NK-92 treated with Interleukin-12 subunit alpha and Interleukin-12 subunit beta, amount 100 ng/mL, for 24 hours (cell line): ENCODE measurements at regions not wholly inside any gene's neighbourhood (a gene's known extent, or its start where the extent isn't known, plus 50 kb on each side); places are given as distances from the start of the nearest gene placed in this dataset.

Experiments used
- DNase-seq: peaks from one replicate; lab custom pipeline; 2025; lab: John Stamatoyannopoulos, UW

DNA sequence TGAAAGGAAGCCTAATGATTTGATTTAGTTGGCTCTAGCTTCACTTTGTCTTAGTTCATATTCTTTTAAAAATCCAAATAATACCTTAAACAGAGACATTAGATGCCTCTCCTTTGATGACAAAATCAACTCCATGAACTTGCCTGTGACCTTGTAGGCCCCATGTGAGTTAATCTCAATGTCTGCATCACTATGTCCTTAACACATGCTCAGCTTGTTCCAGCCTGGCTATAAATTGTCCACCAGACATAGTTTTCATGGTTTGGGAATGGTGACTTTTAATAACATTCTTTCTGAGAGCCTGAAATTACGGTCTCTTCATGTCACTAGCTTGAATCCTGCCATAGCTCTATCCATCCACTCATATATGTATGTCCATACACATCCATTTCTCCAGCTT is 656.3 kb upstream of the IGFBP3 start:
- no peak for DNase-seq

DNA sequence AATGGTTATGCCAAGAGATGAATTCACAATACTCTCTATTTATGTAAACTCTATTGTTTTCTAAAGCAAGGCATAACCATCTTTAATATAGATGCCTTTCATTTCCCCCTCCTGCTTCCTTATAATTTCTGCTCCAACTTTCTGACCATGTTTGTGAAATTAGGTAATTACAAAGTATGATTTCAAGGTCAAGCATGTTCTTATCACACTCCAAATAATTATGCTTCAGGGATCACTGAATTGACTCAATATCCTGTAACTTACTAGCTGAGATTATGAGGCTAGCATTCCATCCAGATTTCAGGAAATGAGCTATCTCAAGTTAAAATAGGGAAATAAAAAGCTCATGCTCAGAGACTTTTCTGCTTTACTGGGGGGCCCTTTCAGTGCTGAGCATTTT is 655.9 kb upstream of the IGFBP3 start:
- DNase-seq: no peak

DNA sequence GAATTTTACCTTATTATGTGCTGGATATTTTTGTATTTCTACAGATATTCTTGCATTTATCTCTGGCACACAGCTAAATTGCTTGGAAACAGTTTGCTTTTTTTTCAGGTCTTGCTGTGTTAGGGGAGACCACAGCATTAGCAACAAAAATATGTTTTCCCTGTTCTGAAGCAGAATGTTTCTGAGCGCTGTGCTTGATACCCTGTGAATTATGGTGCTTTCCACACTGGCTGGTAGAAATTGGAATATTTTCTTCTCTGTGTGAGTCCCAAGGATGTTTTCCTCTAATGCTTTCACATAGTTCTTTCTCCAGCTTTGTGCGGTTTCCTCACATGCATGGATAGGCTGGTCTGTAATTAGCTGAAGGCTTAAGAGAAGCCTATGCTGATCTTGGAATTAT is 651.6 kb upstream of the IGFBP3 start:
- DNase-seq: no peak

DNA sequence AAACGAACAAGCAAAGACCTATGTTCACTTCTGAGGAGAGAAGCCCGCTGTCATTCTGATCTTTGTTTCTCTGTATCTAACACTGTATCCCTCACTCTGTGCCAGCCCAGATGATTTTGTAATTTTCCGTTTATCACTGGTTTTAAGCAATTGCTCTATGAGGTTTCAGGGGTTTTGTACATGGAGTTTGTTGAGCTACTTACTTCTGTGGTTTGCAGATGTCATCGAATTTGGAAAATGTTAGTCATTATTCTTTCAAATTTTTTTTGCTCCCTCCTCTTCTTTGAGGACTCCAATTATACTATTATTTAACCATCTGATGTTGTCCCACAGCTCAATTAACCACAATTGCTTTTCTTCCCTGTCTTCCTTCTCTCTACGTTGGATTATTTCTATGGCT is 650.9 kb upstream of the IGFBP3 start:
- no peak for DNase-seq

DNA sequence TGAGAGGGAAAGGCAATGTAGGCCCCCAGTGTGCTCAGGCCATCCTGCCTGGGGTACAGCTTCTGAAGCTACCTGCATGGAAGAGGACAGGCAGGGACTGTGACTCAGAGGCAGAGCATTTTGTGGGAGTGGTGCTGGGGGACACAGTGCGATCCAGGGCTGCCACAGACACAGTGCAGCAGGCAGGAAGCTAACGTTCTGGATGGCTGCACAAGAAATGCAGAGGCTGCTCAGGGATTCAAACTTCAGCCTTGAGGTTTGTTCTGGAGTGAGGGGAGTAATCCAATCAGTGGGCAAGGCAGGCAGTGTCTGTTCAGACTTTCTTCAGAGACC is 648.0 kb upstream of the IGFBP3 start:
- DNase-seq: no peak

DNA sequence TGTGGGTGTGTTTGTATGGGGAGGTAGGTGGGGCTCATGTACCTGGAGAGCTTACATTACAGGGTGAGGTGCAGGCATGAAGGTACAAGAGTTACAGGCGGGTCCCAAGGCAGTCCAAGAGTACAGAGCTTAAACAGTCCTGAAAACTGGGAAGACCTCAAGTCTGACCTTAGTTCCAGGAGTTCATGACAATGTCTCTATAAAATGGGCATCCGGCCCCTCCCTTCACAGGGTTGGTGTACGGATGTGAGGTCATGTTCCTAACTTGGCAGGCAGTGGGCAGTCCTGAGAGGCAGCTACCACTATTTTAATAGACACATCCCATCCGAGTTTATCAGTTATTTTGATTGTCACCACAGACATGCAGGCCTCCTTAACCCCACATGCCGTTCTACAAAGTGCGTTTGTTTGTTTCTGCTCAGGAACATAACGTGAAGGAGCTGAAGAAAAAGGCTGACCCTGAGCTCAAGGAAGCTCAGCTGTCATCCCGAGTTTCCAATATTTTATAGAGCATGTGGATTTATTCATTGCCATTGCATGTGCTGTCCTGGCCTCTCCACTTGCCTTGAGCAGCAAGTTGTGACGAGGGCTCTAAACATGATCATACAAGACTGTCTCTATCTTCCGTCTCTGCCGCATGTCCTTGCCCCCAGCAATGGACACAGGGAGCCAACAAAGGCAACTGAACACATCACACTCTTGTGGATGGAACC is 647.5 kb upstream of the IGFBP3 start:
- no peak for DNase-seq

DNA sequence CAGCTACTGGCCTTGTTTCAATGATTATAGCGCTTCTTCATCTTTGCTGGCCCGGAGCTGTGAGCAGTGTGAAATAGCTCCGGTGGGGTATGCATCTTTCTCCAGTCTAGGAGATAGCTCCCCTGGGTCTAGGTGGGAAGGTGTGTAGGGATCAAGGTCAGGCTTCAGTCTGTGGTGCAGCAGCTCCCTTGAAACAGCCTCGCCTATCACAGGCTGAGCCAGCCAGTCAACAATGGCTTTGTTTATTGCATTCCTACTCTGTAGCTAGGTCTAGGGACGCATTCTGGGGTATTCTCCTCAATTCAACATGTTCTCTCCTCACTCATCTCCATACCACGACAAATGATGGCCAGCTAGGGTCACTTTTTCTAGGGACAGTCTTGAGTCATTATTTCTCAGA is 646.8 kb upstream of the IGFBP3 start:
- no peak for DNase-seq

DNA sequence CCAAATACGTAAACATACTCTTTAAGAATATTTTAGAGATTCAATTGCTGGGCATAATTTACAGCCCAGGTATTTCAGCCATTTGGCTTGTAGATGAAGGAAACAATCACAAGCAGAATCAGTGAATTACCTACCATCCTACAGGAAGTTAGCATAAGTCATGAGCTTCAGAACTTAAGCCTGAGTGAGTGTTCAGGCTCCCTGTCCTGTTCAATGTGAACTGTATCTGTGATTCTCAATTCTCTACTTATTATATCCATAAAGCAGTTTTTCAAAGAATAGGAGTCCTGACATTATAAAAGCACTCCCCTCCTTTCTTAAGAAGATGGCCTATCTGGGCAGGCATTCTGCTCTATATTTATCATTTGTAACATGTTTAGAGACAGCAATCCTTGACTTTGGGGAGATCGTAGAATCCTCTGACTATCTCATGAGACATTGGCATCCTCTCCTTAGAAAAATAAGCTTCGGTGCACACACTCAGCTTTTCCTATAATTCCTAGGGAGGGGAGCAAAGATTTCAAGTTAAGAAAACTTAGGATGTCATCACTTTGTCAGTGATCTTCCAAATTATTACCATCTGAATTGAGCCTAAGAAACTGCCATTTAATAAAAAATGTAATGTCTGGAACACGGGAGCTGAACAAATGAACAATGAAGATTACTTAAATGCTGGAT is 645.2 kb upstream of the IGFBP3 start:
- DNase-seq: no peak

DNA sequence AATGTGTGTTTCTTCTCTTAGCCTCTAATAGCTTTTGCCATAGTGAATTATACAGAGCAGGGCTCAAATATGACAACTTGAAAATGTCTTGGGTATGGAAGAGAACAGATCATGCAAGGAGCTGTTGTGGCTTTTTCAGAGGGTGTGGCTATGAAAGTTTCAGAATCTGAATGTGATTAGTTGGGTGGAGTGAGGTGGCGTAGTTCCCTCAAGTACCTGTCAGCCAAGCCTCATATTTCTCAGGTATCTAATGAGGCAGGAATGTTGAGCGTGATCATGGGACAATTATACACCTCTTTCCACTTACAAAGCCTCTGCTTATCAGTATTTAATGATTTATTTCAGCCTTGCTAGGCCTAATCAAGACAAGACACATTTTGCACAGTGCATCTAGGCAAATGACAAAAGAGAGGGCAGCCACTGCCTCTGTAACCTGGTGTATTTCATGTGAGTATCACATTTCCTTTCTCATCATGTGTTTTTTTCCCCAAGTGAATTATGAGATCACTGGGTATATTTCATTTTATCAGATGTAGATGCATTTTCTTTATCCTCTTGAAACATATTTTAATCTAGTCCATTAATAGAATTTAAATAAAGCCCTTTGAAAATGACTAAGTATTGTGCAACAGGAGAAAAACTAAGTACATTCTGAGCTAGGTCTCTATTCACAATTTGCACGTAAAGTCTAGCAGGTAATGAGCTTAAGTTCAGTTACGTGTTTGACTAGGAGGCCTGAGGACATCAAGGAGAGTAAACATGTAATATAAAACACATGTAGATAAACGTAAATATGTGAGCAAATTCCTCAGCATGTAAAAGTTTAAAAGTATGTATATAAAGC is 644.4 kb upstream of the IGFBP3 start:
- DNase-seq: no peak

DNA sequence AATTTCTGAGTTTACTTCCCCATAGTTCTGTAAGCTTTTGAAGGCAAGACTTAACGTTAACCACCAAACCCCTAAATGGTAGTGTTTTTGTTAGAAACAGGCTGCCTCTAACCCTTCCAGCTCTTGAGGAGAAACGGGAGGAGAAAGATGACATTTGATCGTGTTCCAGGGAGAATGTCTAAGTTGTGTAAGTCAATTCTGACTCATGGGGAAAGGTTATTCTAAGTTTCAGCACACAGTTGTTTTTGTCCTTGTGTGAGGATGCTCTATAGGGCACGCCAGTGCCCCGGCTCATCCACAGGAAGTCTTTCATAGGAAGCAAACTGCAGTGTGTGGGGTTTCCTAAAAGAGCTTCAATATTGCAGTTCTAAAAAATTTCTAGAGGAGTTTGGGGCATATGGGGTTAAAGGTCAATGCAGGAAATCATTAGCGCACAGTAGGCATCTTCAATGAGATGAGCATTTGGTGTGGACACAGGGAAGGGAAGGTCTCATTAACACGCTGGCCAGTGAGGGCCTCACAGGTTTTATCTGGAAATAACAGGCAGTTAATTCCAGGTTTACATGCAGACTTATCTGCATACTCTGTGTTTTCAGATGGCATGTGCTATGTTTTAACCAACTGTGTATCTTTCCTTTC is 638.2 kb upstream of the IGFBP3 start:
- no peak for DNase-seq

DNA sequence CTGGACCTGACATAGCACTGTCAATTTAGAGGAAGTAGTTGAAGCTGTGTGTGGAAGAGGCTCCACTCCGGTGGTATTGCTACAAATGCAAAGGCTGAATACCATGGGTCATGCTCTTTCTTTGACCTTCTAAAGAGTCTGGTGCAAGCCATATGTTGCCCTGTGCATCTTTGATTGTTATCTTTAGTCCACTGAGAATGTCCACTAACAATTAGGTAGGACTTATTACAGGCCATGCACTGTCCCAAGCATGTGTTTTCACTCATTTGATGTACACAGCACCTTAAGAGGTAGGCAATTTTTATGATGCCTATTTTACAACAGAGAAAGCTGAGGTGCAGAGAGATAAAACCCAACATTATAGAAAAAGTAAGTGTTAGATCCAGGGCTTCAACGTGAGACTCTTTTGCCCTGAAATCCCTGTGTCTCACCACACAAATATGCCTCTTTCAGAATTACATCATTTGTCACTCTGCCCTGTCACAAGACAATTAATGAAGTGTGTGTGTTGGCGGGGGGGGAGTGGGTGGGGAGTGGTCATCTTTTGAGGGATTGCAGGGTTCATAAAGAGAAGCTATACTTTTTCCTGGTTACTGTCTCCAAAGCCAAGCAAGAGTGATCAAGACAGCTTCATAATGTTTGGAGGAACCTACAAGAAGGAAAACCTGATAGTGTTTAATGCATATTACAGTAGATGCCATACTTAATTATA is 637.6 kb upstream of the IGFBP3 start:
- no peak for DNase-seq

DNA sequence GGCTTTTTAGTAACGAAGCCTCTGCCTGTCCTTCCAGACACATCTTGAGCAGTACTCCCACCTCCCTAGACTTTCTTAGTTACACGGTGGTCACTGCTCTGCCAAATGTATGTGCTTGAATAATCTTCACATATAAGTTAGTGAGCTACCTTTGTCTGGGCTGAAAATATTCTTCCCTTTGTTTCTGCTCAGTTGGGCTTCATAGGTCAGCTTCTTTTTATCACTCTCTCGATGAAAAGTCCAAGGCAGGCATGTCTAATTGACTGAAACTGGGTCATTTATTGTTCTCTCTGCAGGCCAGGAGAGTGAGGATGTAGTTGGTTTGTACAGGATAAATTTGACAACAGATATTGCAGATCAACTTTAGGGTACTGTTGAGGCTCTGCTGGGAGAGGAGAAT is 636.7 kb upstream of the IGFBP3 start:
- DNase-seq: no peak

DNA sequence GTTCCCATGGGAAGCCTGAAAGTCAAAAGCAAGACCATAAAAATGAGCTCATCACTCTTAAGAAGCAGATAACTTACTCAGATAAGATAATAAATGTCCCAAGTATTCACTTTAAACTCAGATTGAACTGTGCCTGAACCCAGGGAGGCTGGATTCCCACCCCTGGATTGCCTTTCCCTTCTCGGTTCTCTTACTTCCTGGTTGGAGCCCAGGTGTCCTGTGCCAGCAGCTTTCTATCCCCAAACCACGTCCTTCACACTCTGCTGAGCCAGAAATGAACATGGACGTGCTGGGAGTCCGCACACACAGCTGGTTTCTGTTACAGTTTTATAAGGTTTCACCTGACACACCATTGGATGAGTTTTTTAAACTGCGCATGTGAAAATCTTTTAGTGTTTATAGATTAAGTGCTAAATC is 636.2 kb upstream of the IGFBP3 start:
- DNase-seq: no peak

DNA sequence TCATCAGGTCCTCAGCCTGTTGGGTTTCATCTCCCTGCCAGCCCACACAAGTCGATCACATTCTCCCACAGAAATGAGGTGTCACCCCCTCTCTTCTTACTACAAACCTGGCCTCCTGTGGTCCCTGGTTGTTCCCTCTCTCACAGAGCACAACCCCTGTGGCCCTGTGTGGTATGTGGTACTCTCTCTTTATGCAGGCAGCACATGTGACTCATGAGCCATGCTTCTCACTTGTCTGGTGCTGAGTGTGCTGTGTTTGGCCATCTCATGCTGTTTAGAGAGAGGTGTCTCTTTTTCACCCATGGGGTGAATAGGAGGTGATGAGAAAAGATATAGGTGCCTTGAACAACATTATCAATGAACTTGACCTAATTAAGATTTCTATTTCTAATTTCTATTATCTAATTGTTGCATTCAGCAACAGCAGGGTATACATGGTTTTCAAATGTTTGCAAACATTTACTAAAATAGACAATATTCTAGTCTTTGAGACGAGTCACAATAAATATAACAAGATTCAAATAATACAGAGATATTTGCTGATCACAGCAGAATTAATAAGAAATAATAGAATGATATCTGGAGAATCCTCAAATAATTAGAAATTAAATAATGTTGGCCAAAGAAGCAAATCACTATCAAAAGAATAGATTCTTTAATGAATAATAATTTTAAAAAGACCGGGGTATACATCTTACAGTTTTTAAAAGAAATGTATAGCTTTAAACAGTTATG is 633.8 kb upstream of the IGFBP3 start:
- DNase-seq: no peak

DNA sequence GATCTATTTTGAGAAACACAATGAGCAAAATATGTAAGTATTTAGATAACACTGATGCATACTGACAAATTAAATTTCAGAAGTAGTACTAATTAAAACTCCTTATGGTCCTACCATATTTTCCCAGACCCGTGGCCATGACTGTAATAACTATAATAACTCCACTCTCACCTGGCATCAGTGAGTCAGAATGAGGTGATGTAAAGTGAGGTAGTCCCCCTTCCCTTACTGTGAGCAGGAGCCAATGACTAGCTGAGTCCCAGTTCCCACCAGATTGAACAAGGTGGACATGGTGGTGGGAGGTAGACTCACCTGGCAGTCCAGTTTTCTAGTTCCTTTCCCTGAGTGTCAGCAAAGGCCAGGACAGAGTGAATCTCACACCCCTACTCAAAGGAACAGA is 630.5 kb upstream of the IGFBP3 start:
- DNase-seq: no peak

DNA sequence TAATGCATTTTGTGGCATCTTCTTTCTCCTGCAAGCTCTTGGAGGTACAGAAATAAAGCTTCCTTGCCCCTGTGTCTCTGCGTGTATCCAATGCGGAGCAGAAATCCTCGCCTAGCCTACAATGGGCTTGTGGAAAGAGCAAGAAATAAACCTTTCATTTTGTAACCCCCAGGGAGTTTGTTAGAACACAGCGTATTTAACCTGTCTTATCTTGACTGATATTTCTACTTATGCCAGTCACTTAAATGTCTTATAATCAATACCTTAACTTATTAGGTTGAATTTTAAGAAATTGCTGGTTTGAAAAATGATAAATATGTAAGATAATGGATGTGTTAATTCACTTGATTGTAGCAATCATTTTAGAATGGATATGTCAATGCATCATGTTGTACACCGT is 629.8 kb upstream of the IGFBP3 start:
- DNase-seq: no peak

DNA sequence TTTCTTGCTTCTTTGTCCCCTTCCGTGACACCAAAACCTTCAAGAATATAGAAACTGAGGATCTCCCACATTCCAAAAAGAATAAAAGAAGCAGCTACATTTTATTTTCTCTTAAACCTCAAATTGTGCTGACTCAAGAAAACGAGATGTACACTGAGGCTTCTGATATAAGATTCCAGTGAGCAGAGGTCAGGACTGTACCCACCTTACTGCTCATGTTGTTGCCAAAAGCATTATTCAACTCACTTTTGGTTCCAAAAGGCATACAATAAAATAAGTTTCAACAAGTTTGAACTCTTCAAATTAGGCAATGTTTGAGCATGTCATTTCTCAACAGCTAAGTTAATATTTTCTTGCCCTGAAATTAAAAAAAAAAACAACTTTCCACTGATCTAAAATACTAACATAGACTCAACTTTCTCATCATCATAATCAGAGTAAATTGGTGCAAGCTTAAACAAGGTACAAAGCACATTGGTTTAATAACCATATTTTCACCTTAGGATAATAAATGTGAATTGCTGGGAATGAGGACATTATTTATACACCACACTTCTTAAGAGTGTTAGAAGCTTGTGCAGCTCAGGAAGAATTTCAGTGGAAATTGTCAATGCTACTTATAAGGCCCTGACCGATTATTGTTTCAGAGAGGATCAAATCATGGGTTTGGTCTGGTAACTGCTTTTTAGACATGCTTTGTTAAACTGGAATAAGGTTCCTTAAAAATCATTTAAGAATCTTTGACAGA is 629.0 kb upstream of the IGFBP3 start:
- DNase-seq: no peak

DNA sequence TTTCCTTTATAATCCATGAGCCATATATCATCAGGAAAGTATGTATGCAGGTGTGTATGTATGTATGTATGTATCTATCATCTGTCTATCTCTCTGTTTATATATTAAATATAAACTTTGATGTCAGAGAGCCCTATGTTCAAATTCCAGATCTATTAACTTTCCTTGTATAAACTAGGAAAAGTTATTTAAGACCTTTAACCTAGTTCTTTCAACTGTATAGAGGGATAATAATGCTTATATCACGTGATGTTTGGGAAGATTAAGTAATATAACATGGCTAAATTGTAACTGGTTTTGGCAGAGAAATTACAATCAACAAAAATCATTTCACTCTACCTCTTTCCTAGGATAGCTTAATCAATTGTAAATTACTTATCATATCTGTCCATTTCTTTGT is 628.3 kb upstream of the IGFBP3 start:
- no peak for DNase-seq

DNA sequence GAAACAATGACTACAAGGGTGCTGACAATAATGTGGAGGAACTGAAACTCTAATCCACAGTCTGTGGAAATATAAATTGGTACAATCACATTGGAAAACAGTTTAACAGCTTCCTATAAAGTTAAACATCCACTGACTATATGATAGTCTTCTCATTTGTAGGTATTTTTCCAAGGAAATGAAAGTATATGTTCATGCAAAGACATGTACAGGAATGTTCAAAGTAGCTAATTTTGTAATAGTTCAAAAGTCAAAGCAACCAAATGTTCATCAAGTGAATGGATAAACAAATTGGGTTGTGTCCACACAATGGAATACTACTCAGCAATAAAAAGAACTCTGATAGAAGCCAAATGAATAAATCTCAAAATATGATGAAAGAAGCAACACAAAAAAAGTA is 626.0 kb upstream of the IGFBP3 start:
- DNase-seq: no peak

DNA sequence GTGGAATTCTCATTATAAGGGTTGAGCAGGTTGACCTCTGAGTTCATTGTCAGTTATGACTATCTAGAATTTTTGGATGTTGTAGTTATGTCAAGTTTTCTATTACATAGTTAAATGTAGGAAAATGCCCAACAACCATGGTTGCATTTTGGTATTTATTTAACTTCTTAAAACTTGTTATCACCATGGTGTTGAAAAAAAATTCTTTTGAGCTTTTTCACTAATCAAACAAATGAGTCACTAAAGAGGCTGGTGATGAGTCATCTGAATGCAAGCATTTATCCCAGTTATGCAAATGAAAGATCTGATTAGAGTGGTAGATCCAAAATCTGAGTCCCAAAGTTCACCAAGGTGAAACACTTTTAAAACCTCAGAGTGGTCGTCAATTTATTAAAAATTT is 624.7 kb upstream of the IGFBP3 start:
- DNase-seq: no peak
